HAP-1 (cell line): ENCODE measurements at regions not wholly inside any gene's neighbourhood (a gene's known extent, or its start where the extent isn't known, plus 50 kb on each side); places are given as distances from the start of the nearest gene placed in this dataset.

Source experiments
- DNase-seq, 2 experiments: peaks; one replicate each; pipeline ENCODE4 v3.0.0-alpha.2; 2016 to 2020; ENCODE audit warnings: low spot score in 2 of 2
- H3K27me3 ChIP-seq: fragments of 250-450 bp; sonication (Bioruptor Pico); 2 replicates; pipeline ENCODE4 v1.5.1; 2020; ENCODE audit warnings: low read depth, mild to moderate bottlenecking, moderate library complexity
- H3K36me3 ChIP-seq: fragments of 250-450 bp; sonication (Bioruptor Pico); replicated peaks from 2 replicates; pipeline ENCODE4 v1.5.1; 2020; ENCODE audit warnings: mild to moderate bottlenecking
- H3K4me1 ChIP-seq: fragments of 250-450 bp; sonication (Bioruptor Pico); 2 replicates; pipeline ENCODE4 v1.5.1; 2020; ENCODE audit warnings: mild to moderate bottlenecking
- H3K4me3 ChIP-seq: fragments of 250-450 bp; sonication (Bioruptor Pico); 2 replicates; pipeline ENCODE4 v1.5.1; 2020; ENCODE audit warnings: mild to moderate bottlenecking, moderate library complexity
- H3K9me3 ChIP-seq: fragments of 250-450 bp; sonication (Bioruptor Pico); 2 replicates; pipeline ENCODE4 v1.5.1; 2020; ENCODE audit warnings: mild to moderate bottlenecking, moderate library complexity
- in situ Hi-C: fragments of 300-500 bp; cut with MboI; formaldehyde crosslinking; loops from 3 replicates; pipeline ENCODE4 v1.14.3; 2020; ENCODE audit warnings: low sequenced_read_pairs, inconsistent platforms, mixed read lengths

- Histone ChIP-seq H3K9me3 (no peaks in the 10 kb centered on the region), H3K4me1 (no peaks in the 10 kb centered on the region), H3K36me3 (no peaks in the 10 kb centered on the region), H3K27me3 (no peaks in the 10 kb centered on the region), H3K4me3 (no peak overlapping the region)
- DNase-seq: no peak
- in situ Hi-C loops: no loop called here
These were observed 741.1 kb upstream of the EEF2KMT start for GRCh38 chr16:5838725-5839124.

- in situ Hi-C loops: no loop called here
- H3K4me3 ChIP-seq: no peak overlapping the region
- H3K27me3 ChIP-seq: no peaks in the 10 kb centered on the region
- H3K4me1 ChIP-seq: no peaks in the 10 kb centered on the region
- H3K9me3 ChIP-seq: no peaks in the 10 kb centered on the region
- no peak for DNase-seq
- no peaks in the 10 kb centered on the region for H3K36me3 ChIP-seq
These were observed 740.5 kb upstream of the EEF2KMT start for GRCh38 chr16:5838071-5838470.

GRCh38 chr16:5837007-5837670 lies 739.5 kb upstream of the EEF2KMT start:
- Histone ChIP-seq H3K27me3 (no peaks in the 10 kb centered on the region), H3K4me1 (no peaks in the 10 kb centered on the region), H3K4me3 (no peak overlapping the region), H3K9me3 (no peaks in the 10 kb centered on the region), H3K36me3 (no peaks in the 10 kb centered on the region)
- in situ Hi-C loops: no loop called here
- no peak for DNase-seq

GRCh38 chr16:5835876-5836275 lies 738.3 kb upstream of the EEF2KMT start:
- in situ Hi-C loops: no loop called here
- Histone ChIP-seq H3K4me1 (no peaks in the 10 kb centered on the region), H3K36me3 (no peaks in the 10 kb centered on the region), H3K4me3 (no peak overlapping the region), H3K27me3 (no peaks in the 10 kb centered on the region), H3K9me3 (no peaks in the 10 kb centered on the region)
- DNase-seq: no peak

GRCh38 chr16:5826332-5826731 lies 728.7 kb upstream of the EEF2KMT start:
- H3K27me3 ChIP-seq: no peaks in the 10 kb centered on the region
- in situ Hi-C loops: no loop called here
- no peak overlapping the region for H3K4me3 ChIP-seq
- 0 out of 2 replicates have a peak, but pooled peaks cover 3% of the 10 kb centered on the region for H3K9me3 ChIP-seq
- no peak for DNase-seq
- no peaks in the 10 kb centered on the region for H3K4me1 ChIP-seq
- no peaks in the 10 kb centered on the region for H3K36me3 ChIP-seq

GRCh38 chr16:5820472-5820871 lies 722.9 kb upstream of the EEF2KMT start:
- no peaks in the 10 kb centered on the region for H3K9me3 ChIP-seq
- H3K27me3 ChIP-seq: no peaks in the 10 kb centered on the region
- no peaks in the 10 kb centered on the region for H3K4me1 ChIP-seq
- no peak for DNase-seq
- no peaks in the 10 kb centered on the region for H3K36me3 ChIP-seq
- no peak overlapping the region for H3K4me3 ChIP-seq
- in situ Hi-C loops: no loop called here

- Histone ChIP-seq H3K36me3 (no peaks in the 10 kb centered on the region), H3K27me3 (no peaks in the 10 kb centered on the region), H3K4me3 (no peak overlapping the region), H3K9me3 (no peaks in the 10 kb centered on the region), H3K4me1 (no peaks in the 10 kb centered on the region)
- in situ Hi-C loops: no loop called here
- DNase-seq: no peak
These were observed 718.1 kb upstream of the EEF2KMT start for GRCh38 chr16:5815570-5816237.

- in situ Hi-C loops: no loop called here
- no peak for DNase-seq
- Histone ChIP-seq H3K9me3 (no peaks in the 10 kb centered on the region), H3K4me3 (no peak overlapping the region), H3K36me3 (no peaks in the 10 kb centered on the region), H3K4me1 (no peaks in the 10 kb centered on the region), H3K27me3 (no peaks in the 10 kb centered on the region)
These were observed 703.8 kb upstream of the EEF2KMT start for GRCh38 chr16:5801396-5801795.

GRCh38 chr16:5793556-5793955 lies 696.0 kb upstream of the EEF2KMT start:
- Histone ChIP-seq H3K27me3 (no peaks in the 10 kb centered on the region), H3K4me1 (no peaks in the 10 kb centered on the region), H3K36me3 (no peaks in the 10 kb centered on the region), H3K4me3 (no peak overlapping the region), H3K9me3 (no peaks in the 10 kb centered on the region; the same call in 1 of the 2 replicates)
- in situ Hi-C loops: no loop called here
- no peak for DNase-seq

- in situ Hi-C loops: no loop called here
- no peak for DNase-seq
- H3K9me3 ChIP-seq: no peaks in the 10 kb centered on the region; the same call in 1 of the 2 replicates
- no peaks in the 10 kb centered on the region for H3K4me1 ChIP-seq
- H3K36me3 ChIP-seq: no peaks in the 10 kb centered on the region
- no peak overlapping the region for H3K4me3 ChIP-seq
- H3K27me3 ChIP-seq: no peaks in the 10 kb centered on the region
These were observed 693.5 kb upstream of the EEF2KMT start for GRCh38 chr16:5791011-5791657.

GRCh38 chr16:5790512-5790911 lies 692.9 kb upstream of the EEF2KMT start:
- DNase-seq: no peak
- in situ Hi-C loops: no loop called here
- no peaks in the 10 kb centered on the region for H3K36me3 ChIP-seq
- no peaks in the 10 kb centered on the region; the same call in 1 of the 2 replicates for H3K9me3 ChIP-seq
- H3K4me1 ChIP-seq: no peaks in the 10 kb centered on the region
- H3K4me3 ChIP-seq: no peak overlapping the region
- H3K27me3 ChIP-seq: no peaks in the 10 kb centered on the region

- Histone ChIP-seq H3K27me3 (no peaks in the 10 kb centered on the region), H3K4me3 (no peak overlapping the region), H3K9me3 (no peaks in the 10 kb centered on the region), H3K4me1 (no peaks in the 10 kb centered on the region), H3K36me3 (no peaks in the 10 kb centered on the region)
- in situ Hi-C loops: no loop called here
- no peak for DNase-seq
These were observed 691.4 kb upstream of the EEF2KMT start for GRCh38 chr16:5789033-5789432.

GRCh38 chr16:5781436-5781835 lies 683.8 kb upstream of the EEF2KMT start:
- in situ Hi-C loops: no loop called here

GRCh38 chr16:5776876-5777275 lies 679.3 kb upstream of the EEF2KMT start:
- Histone ChIP-seq H3K27me3 (no peaks in the 10 kb centered on the region), H3K4me3 (no peak overlapping the region), H3K9me3 (no peaks in the 10 kb centered on the region), H3K4me1 (no peaks in the 10 kb centered on the region), H3K36me3 (no peaks in the 10 kb centered on the region)
- no peak for DNase-seq
- in situ Hi-C loops: no loop called here

More at GRCh38 chr16:5781436-5781835, 683.8 kb upstream of the EEF2KMT start:
- Histone ChIP-seq H3K4me3 (no peak overlapping the region), H3K4me1 (no peaks in the 10 kb centered on the region), H3K9me3 (no peaks in the 10 kb centered on the region), H3K36me3 (no peaks in the 10 kb centered on the region), H3K27me3 (no peaks in the 10 kb centered on the region)
- no peak for DNase-seq
